DND-41 (cell line): ENCODE measurements at regions not wholly inside any gene's neighbourhood (a gene's known extent, or its start where the extent isn't known, plus 50 kb on each side); places are given as distances from the start of the nearest gene placed in this dataset.
A peak's percentile ranks its signal among the peaks of the same experiment; 100 is the strongest.
"Not testable (repeated sequence)": the region's sequence is repeated elsewhere in the genome, so short reads cannot be mapped to it uniquely, and the experiment has no call there.

ENCODE experiments used
- ATAC-seq: fragments of 200-7000 bp; cut with Tn5 transposase; 3 replicates; pipeline ENCODE4 v1.9.1; 2021; ENCODE audit warnings: low read depth; ENCODE audit not compliant: insufficient read depth
- DNase-seq: peaks from one replicate; pipeline ENCODE4 v3.0.0-alpha.2; 2020
- H2AFZ ChIP-seq: 2 replicates; pipeline ENCODE4 v1.6.0; 2012; ENCODE audit warnings: low read depth, low read length
- H3K27ac ChIP-seq: 2 replicates; pipeline ENCODE4 v1.5.1; 2012; ENCODE audit warnings: low read length, inconsistent platforms
- H3K27me3 ChIP-seq: fragments of 200-600 bp; sonication (generic); 2 replicates; pipeline ENCODE4 v1.6.0; 2012; ENCODE audit warnings: low read length, mild to moderate bottlenecking, inconsistent platforms; ENCODE audit not compliant: insufficient read depth, poor library complexity
- H3K36me3 ChIP-seq: 2 replicates; pipeline ENCODE4 v1.5.1; 2012; ENCODE audit warnings: low read length, inconsistent platforms; ENCODE audit not compliant: insufficient read depth
- H3K4me1 ChIP-seq: 2 replicates; pipeline ENCODE4 v1.5.1; 2012; ENCODE audit warnings: mild to moderate bottlenecking, low read length; ENCODE audit not compliant: insufficient read depth
- H3K4me2 ChIP-seq: 2 replicates; pipeline ENCODE4 v1.6.0; 2012; ENCODE audit warnings: mild to moderate bottlenecking, moderate library complexity, low read length, inconsistent platforms; ENCODE audit not compliant: insufficient read depth
- H3K4me3 ChIP-seq, 2 experiments: fragments of 200-600 bp in 1 of 2; shearing (Covaris generic) in 1 of 2; 2 replicates each; pipeline ENCODE4 v1.5.1; 2012 to 2016; ENCODE audit warnings: inconsistent platforms in 2 of 2, low read length in 2 of 2, mild to moderate bottlenecking in 2 of 2, low read depth in 1 of 2, moderate library complexity in 1 of 2
- H3K79me2 ChIP-seq: 2 replicates; pipeline ENCODE4 v1.6.0; 2012; ENCODE audit warnings: low read length, inconsistent platforms; ENCODE audit not compliant: insufficient read depth
- H3K9ac ChIP-seq: 2 replicates; pipeline ENCODE4 v1.6.0; 2012; ENCODE audit warnings: low read depth, mild to moderate bottlenecking, inconsistent platforms, low read length, moderate library complexity
- H3K9me3 ChIP-seq: 2 replicates; pipeline ENCODE4 v1.5.1; 2012; ENCODE audit warnings: low read length, moderate library complexity, mild to moderate bottlenecking, inconsistent platforms; ENCODE audit not compliant: insufficient read depth, severe bottlenecking
- H4K20me1 ChIP-seq: 2 replicates; pipeline ENCODE4 v1.6.0; 2012; ENCODE audit warnings: low read length; ENCODE audit not compliant: insufficient read depth
- EZH2 ChIP-seq: IDR thresholded peaks from 3 replicates; pipeline ENCODE4 v1.6.1; 2012; ENCODE audit warnings: borderline replicate concordance, low read depth, mild to moderate bottlenecking, moderate library complexity, low read length, inconsistent platforms; ENCODE audit not compliant: severe bottlenecking
- TF ChIP-seq, protein P1 (sequence below): IDR thresholded peaks from 2 replicates; pipeline ENCODE4 v1.5.1; 2012; ENCODE audit warnings: borderline replicate concordance, low read length, moderate library complexity, mild to moderate bottlenecking; ENCODE audit not compliant: poor library complexity, severe bottlenecking; ENCODE audit errors: extremely low read depth

DNA sequence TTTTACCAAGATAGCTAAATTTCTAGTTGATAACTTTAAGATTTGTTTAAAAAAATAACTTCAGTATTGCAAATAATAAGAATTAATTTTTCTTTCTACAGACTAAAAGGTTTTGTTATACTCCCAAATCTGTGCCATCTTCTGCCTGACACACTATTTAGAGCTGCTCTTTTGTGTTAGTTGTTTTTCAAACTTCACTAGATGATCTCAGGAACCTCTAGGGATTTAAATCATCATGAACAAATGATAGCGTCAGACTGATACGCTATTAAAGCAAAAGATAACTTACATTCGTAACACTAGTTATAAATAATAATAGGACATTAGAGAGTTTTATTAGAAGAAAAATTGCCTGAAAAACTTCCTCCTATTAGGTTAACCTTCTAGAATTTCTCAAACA is 243.1 kb upstream of the CXADR start:
- Histone ChIP-seq H3K4me2 (no peak overlapping the region), H3K4me1 (no peaks in the 10 kb centered on the region), H4K20me1 (no peaks in the 10 kb centered on the region), H3K79me2 (no peaks in the 10 kb centered on the region), H3K27ac (no peak overlapping the region), H3K9me3 (no peaks in the 10 kb centered on the region), H3K36me3 (no peaks in the 10 kb centered on the region), H2AFZ (no peak overlapping the region), H3K9ac (no peak overlapping the region), H3K27me3 (no peaks in the 10 kb centered on the region), H3K4me3 (no peak overlapping the region)
- no peak for ATAC-seq
- no peak for DNase-seq
- TF ChIP-seq, protein P1, sequence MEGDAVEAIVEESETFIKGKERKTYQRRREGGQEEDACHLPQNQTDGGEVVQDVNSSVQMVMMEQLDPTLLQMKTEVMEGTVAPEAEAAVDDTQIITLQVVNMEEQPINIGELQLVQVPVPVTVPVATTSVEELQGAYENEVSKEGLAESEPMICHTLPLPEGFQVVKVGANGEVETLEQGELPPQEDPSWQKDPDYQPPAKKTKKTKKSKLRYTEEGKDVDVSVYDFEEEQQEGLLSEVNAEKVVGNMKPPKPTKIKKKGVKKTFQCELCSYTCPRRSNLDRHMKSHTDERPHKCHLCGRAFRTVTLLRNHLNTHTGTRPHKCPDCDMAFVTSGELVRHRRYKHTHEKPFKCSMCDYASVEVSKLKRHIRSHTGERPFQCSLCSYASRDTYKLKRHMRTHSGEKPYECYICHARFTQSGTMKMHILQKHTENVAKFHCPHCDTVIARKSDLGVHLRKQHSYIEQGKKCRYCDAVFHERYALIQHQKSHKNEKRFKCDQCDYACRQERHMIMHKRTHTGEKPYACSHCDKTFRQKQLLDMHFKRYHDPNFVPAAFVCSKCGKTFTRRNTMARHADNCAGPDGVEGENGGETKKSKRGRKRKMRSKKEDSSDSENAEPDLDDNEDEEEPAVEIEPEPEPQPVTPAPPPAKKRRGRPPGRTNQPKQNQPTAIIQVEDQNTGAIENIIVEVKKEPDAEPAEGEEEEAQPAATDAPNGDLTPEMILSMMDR, result no peak
- TF ChIP-seq EZH2, result no peak

DNA sequence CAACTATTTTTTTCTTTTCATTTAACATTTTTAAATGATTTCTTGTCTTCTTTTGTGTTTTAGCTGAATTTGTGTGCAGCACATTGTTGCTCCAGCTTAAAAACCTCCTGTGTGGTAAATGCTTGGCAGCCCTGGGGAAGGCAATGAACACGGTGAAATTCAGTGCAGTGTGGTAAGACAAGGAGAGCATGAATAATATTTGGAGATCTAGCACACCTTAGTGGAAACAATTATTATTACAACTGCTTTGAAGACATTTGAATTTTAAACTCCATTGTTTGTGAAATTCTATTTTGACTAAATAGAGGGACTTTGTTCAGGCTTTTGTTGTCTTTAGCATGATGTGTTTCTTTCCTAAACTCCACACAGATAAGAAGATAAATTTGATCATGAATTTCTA is 242.6 kb upstream of the CXADR start:
- H3K27ac ChIP-seq, result no peak overlapping the region
- H4K20me1 ChIP-seq, result no peaks in the 10 kb centered on the region
- H3K4me2 ChIP-seq, result no peak overlapping the region
- H3K79me2 ChIP-seq, result no peaks in the 10 kb centered on the region
- H3K9me3 ChIP-seq, result no peaks in the 10 kb centered on the region
- no peaks in the 10 kb centered on the region for H3K27me3 ChIP-seq
- H3K9ac ChIP-seq, result no peak overlapping the region
- no peak for TF ChIP-seq EZH2
- TF ChIP-seq, protein P1, result peak; percentile 62
- ATAC-seq (peak; percentile 86), DNase-seq (peak; percentile 16)
- no peaks in the 10 kb centered on the region for H3K36me3 ChIP-seq
- no peaks in the 10 kb centered on the region for H3K4me1 ChIP-seq
- H3K4me3 ChIP-seq, result no peak overlapping the region
- H2AFZ ChIP-seq, result no peak overlapping the region

DNA sequence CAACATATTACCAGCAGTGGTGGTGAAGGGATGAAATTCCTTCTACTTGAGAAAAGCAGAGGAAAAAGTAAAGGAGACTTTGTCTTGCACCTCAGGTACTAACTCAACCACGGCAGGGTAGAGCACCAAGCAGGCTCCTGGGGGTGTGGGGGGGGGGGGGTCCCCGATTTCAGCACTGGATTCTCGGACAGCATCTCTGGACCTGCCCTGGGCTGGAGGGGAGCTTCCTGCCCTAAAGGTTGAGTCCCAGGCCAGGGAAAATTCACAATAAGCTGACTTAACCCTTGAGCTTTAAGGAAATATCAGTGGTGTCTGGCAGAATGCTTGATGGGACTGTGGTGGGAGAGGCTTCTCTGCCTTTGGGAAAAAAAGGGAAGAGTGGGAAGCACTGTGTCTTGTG is 233.2 kb upstream of the CXADR start:
- Histone ChIP-seq H3K9me3 (no peaks in the 10 kb centered on the region), H3K79me2 (no peaks in the 10 kb centered on the region), H3K27me3 (no peaks in the 10 kb centered on the region), H3K4me1 (no peaks in the 10 kb centered on the region), H4K20me1 (no peaks in the 10 kb centered on the region), H3K36me3 (no peaks in the 10 kb centered on the region), H3K9ac (no peak overlapping the region), H3K4me3 (no peak overlapping the region), H2AFZ (no peak overlapping the region), H3K27ac (no peak overlapping the region), H3K4me2 (no peak overlapping the region)
- TF ChIP-seq EZH2, result no peak
- TF ChIP-seq, protein P1, result no peak
- DNase-seq, result no peak
- ATAC-seq, result no peak

DNA sequence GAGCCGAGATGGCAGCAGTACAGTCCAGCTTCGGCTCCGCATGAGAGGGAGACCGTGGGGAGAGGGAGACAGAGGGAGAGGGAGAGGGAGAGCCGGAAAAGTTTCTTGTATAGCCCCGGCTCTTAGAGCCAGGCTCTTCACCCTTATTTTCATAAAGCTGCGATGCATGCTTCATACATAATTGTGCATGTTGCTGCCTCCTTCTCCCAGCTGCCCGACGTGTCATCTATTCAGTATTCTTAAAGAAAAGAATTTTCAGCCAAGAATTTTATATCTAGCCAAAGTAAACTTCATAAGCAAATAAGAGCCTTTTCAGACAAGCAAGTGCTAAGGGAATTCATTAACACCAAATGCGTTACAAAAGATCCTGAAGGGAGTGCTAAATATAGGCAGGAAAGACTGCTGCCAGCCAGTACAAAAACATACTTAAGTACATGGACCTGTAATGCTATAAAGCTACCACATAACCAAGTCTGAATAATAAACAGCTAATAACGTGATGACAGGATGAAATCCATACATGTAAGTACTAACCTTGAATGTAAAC is 219.8 kb upstream of the CXADR start:
- H3K9ac ChIP-seq, H3K4me3 ChIP-seq, DNase-seq, H3K27me3 ChIP-seq, H3K4me1 ChIP-seq, H3K79me2 ChIP-seq, H3K27ac ChIP-seq, H2AFZ ChIP-seq, ATAC-seq, H3K4me2 ChIP-seq, H4K20me1 ChIP-seq, H3K36me3 ChIP-seq: not testable (repeated sequence)
- peaks cover 21% of the 10 kb centered on the region for H3K9me3 ChIP-seq
